ENCODE measurements at regions not wholly inside any gene's neighbourhood (a gene's known extent, or its start where the extent isn't known, plus 50 kb on each side); places are given as distances from the start of the nearest gene placed in this dataset.

DNA sequence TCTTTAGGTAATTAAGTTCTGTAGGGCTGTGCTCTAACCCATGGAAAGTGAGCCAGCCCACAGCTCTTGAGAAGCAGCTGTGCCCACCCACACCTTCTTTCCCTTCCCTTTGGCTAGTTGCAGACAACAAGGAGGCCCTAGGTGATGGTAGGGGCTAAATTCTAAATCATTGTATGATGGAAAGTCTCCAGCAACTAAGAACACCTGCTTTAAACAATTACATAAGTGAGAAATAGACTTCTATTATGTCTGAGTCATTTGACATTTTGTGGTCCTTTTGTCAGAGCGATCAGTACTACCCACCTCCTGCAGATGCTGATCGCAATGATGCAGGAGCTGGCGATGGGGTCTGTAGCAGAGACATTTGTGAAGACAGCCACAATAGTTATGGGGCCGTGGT, 79.6 kb downstream of the TEX51 start (continued):
- no peak for TF ChIP-seq CHD1 (IDR thresholded peaks at IDR 0.05; ENCODE audit: low read depth, low read length)

All from H1 (cell line).